ENCODE measurements at regions not wholly inside any gene's neighbourhood (a gene's known extent, or its start where the extent isn't known, plus 50 kb on each side); places are given as distances from the start of the nearest gene placed in this dataset.
"Not testable (repeated sequence)": the region's sequence is repeated elsewhere in the genome, so short reads cannot be mapped to it uniquely, and the experiment has no call there.

DNA sequence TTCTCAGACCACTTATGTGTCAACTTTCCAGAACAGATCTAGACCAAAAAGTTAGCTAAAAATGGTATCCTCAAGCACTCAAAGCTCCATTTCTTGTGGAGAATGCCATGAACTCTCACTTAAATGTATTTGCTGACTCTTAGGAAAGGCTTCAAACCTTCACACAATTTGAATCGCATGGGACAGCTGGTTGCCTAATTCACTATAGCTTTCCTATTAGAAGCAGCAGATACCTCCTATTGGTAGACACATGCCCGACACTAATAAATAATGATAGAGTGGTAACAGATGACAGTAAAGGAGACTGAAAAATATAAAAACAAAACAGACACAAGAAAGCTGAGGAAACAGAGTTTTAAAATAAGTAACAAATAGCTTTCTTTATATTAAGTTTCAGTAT lies 818.5 kb downstream of the XPNPEP1 start:
- no peak for DNase-seq (ENCODE audit: low read depth in 3 of 3)

DNA sequence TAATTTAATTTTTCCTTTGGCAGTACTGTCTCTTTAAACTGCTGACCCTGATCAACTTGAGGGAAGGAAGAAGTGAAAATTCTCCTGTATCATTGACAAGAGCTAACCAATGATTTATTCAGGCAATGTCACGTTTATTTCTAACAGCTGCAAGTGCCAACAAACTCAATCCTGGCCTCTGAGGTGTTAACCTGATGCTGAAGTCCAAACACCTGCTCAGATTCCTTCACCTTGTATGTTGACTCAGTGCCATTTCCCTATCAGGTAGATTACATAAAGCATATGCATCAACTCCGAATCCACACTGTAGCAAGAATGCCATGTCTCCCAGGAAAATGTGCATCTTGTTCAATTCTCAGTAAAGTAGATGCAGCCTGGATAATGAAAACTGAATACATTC lies 820.0 kb downstream of the XPNPEP1 start:
- no peak for DNase-seq (ENCODE audit: low read depth in 3 of 3)

DNA sequence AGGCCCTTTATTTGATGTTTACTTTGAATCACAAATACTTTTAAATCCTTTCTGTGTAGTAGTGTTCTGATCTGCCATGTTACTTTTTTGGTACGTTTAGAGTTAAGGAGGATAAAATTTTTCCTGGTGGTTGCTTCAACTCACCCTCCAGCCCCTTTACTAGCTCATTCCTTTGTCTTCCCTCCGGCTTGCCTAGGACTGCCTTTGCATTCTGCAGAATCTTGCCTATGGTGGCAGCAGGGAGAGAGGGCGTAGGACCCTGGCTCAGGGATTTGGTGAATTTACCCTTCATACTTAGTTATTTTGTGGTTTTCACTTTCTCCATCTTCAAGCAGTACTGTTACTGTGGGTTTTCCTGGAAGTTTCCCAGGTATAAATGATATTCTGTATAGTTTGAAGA lies 833.5 kb downstream of the XPNPEP1 start:
- no peak for DNase-seq (ENCODE audit: low read depth in 3 of 3)

DNA sequence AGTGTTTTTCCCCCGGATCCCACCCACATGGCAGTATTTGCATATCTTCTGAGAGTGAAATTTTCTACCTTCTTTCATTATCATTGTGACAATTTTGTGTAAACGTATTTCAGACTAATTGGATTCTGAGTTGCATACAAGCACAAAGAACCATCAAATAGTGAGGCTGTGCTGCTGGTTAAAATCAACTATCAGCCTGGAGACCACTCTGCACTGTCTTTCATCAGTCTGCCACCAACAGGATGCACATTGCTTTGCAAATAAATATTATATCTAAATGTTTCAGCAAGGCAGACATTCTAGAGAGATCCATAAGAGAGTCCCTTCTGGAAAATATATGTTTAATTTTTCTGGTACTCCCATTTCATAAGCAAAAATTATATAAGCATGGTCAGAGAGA lies 851.8 kb downstream of the XPNPEP1 start:
- DNase-seq (ENCODE audit: low read depth in 3 of 3): no peak

DNA sequence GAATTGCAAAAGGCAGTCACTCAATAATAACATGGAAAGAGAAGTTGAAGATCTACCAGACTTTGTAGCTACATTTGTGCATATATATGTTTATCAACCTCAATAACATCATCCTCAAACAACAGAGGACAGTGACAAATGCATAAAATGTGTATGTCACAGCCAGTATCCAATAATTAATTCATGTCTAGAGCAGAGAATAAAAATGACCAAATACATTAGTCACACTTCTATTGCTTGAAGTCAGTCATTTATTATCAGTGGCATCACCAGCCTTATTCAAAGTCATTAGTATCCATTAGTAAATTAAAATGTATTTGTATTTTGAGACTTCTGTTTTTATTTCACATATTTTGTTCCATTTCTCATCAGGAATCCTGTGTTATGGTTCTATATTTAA lies 852.8 kb downstream of the XPNPEP1 start:
- DNase-seq (ENCODE audit: low read depth in 3 of 3): no peak

DNA sequence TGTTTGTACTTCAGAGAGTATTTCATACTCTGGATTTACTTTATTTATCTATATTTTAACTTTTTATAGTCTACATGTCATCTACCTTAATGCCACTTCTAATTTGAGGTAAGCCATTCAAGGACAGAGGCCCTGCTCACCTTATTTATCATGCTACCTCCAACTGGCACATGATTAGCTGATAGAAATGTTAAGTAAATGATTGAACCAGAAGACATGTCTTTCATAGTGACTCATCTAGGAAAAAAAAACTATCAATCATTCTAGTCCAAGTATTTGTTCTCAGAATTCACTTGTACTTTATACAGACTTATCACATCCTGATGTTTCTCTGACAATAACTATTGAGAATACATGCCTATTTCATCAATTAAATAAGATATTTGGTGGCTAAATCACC lies 856.3 kb downstream of the XPNPEP1 start:
- DNase-seq (ENCODE audit: low read depth in 3 of 3): no peak

DNA sequence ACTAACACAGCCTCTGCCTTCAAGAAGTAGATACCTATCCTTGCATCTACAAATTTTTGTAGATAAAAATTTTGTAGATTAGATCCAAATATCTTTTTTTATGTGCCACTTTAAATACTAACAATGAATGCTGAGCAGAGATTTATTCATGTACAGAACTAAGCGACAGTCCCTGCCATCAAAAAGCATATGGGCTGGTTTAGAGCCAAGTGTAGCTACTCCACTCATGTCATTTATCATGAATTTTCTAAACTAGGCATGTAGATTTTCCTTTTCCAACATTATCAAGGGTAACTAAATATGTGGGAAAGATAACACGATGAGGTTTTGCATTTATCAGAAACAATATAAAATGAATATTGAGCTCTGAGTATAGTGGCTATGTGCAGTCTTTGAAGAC lies 857.5 kb downstream of the XPNPEP1 start:
- DNase-seq (ENCODE audit: low read depth in 3 of 3): no peak

DNA sequence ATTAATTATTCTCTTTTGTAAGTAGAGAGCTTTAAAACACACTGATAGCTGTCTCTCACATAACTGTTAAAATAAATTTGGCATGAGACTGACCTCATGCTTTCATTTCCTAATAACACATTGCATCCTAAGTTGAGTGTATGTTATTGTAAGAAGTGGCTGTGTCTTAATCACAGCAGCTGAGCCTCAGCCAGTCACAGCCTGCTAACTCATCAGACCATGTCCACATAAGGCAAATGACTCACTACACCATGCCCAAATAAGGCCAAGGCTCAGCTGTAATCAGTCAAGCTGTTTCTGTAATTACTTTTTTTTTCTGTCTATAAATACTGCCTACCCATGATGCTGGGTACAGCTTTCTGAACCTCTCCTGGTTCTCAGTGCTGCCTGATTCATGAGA lies 860.9 kb downstream of the XPNPEP1 start:
- DNase-seq (ENCODE audit: low read depth in 3 of 3): no peak

DNA sequence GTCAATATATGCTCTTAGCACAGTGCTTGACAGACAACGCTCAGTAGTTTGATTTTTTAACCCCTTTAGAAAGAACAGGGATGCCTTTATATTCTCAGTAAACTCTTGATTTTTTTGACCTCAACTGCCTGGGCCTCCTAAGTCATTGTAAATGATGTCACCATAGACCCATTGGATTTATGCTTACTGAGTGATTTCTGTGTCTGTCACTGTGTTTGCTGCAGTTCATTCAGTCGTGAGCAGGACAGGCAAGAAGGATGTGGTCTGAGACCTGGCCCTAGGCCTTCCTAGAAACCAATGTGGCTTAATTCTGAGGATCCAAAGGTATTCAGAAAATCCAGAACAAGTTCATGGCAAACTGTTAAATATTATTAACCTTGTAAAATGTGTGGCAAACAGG lies 868.1 kb downstream of the XPNPEP1 start:
- no peak for DNase-seq (ENCODE audit: low read depth in 3 of 3)

DNA sequence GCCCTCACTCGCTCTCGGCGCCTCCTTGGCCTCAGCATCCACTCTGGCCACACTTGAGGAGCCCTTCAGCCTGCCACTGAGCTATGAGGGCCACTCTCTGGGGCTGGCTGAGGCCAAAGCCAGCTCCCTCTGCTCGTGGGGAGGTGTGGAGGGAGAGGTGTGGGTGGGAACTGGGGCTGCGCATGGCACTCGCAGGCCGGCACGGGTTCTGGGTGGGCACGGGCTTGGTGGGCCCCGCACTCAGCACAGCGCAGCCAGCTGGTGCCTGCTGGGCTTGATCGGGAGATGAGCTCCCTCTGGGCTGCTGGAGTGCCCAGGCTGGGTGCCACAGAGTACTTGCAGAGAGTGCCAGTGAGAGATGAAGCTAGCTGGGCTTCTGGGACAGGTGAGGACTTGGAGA lies 875.5 kb downstream of the XPNPEP1 start:
- no peak for DNase-seq (ENCODE audit: low read depth in 3 of 3)

DNA sequence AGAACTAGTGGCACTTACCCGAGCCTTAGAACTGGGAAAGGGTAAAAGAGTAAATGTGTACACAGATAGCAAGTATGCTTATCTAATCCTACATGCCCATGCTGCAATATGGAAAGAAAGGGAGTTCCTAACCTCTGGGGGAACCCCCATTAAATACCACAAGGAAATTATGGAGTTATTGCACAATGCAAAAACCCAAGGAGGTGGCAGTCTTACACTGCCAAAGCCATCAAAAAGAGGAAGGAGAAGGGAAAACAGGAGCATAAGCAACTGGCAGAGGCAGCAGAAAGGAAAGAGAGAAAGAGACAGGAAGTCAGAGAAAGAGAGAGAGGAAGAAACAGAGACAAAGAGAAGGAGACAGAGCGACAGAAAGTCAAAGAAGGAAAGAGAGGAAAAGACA lies 876.9 kb downstream of the XPNPEP1 start:
- DNase-seq (ENCODE audit: low read depth in 3 of 3): not testable (repeated sequence)

DNA sequence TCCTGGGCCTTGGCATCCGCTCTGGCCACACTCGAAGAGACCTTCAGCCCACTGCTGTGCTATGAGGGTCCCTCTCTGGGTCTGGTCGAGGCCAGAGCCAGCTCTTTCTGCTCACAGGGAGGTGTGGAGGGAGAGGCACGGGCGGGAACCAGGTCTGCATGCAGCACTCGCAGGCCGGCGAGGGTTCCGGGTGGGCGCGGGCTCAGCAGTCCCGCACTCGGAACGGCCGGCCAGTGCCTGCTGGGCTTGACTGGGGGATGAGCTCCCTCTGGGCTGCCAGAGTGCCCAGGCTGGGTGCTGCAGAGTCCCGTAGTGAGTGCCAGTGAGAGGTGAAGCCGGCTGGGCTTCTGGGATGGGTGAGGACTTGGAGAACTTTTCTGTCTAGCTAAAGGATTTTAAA lies 882.7 kb downstream of the XPNPEP1 start:
- DNase-seq (ENCODE audit: low read depth in 3 of 3): no peak

DNA sequence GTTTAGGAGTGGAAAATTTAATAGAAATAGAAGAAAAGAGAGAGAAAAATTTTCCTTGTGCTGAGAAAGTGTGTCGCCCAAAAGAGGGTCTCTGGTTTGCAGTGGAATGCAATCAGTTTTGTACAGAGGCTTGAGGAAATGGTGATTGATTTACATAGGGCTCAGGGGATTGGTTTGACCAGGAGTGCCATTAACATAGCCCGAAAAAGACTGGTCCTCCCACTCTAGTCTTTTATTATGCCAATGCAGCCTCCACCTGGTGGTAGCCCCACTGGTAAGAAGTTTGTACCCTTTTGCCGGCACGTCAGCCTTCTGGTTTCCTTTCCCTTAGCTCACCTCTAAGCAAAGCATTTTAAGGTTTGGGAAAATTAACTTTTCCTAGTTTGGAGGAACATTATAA lies 885.3 kb downstream of the XPNPEP1 start:
- DNase-seq (ENCODE audit: low read depth in 3 of 3): no peak

DNA sequence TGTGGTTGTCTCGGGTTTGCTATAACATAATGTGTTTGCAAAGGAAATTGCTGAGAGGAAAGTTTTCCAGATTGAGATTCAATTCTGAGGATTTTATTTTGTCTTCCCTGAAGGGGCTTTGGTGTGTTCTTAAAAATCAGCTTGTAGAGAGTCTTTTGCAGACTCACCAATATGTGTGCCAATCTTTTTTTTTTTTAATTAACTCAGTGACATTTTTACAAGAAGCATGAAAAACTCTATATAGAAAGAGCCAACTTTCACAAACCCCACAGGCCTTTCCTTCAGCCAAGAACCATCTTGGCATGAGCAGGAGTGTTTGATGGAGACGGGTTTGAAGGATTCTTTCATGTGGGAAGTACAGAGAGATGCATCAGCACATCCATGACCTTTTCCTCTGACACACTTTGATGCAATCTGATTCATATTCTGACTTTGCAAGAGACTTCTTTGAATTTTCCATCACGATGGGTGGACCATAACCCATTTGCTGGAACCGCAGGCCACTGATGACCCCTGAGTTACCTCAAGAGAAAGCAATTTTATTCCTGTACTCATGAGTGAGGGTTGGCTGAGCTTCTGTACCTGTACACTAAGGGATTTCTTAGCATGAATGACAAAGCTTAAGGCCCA lies 892.6 kb downstream of the XPNPEP1 start:
- no peak for DNase-seq (ENCODE audit: low read depth in 3 of 3)

DNA sequence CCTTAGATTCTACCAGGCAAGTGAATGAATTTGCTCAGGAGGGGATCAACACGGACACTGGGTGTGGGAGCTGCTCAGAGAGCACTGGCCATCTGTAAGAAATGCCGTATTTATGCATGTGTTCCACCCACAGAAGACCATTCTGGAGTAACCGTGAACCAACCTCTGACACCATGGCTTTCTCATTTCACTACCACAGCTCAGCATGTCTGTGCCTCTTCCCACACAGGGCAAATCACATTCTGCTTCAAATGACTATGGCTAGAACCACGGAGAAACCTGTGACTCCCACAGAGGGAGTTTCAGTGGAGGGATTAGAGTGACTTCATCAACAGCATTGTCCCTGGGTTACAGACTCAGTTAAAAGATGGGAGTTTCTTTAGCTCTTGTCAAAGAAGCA lies 893.4 kb downstream of the XPNPEP1 start:
- no peak for DNase-seq (ENCODE audit: low read depth in 3 of 3)

DNA sequence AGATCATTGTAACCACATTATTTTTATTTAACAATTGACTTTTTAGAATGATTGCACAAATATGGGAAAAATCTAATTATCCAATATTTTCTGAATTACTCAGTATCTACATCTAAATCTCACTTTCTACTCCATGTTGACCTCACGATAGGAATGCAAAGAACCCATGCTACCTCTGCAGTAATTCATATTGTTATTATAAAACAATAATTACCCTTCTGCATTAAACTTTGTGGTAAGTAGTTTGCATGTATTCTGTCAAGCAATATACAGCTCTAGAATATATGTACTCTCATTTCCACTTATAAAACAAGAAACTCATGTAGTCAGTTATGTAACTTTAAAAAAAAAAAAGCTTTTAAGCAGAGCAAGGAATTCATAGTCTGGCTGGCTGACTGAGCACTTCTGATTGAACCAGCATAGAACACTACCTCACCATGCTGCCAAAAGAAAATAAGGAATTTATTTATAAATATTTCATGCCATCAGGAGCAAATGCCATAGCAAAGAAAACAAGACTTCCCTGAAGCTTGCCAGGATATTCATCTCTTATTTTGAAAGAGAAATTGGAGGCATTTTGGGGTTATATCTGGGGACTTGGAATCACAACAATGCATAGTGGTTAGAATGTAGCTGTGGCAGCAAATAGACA lies 895.7 kb downstream of the XPNPEP1 start:
- DNase-seq (ENCODE audit: low read depth in 3 of 3): no peak

DNA sequence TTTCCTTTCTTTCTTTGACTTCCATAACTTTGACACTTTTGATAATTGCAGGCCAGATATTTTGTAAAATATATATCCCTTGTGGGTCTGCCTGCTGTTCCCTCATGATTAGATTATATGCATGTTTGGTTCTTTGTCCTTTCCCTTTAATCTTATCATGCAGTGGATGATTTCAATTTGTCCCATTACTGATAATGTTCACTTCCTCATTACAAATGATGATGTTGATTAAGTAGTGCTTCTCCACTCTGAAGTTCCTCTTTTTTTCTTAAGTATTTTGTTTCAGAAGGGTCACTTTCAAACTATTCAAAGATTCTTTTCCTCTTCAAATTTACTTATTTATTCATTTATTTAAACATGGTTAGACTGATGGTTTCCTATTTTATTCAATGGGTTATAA lies 898.1 kb downstream of the XPNPEP1 start:
- no peak for DNase-seq (ENCODE audit: low read depth in 3 of 3)

DNA sequence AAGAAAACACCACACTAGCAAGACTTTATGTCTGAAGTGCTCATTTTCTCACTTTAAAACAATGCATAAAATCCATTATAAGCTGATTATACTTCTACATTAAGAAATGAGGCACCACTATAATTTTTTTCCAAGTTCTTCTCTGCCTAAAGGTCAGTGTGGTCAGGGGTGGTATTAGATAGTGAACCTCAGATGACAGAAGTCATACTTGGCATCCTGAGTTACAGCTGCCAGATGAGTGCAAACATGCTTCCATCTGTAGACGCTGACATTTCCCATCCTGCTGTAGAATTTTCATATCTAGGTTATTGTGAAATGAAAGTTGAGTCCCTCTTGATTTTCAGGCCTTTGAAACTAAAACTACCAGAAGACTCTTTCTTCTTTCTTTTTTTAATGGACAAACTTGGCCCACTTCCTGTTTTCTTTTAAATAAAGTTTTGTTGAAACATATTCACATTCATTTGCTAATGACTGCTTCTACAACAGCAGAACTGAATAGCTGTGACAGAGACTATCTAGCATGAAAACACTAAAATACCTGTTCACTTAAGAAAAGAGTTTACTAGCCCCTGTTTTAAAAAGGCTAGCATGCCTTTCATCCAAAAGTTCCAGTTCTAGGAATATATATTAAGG lies 900.8 kb downstream of the XPNPEP1 start:
- no peak for DNase-seq (ENCODE audit: low read depth in 3 of 3)

DNA sequence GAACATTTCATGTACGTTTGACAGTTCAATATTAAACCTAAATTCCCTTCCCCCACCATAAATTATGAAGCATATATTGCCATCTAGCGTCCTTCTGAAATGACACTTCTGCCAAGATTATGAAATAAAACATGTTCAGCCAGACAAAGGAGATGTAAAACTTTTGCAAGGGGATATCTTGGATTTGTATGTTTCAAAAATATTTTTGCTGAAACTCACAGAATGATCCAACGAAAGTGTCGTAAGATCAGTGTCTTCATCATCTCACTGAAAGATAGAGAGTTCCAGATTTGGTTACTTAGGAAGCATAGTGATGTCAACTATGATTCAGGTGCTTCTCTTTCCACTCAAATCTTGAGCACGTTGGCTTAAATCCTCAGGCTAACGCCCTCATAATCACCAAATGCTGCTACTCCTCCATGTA lies 904.3 kb downstream of the XPNPEP1 start:
- DNase-seq (ENCODE audit: low read depth in 3 of 3): no peak

DNA sequence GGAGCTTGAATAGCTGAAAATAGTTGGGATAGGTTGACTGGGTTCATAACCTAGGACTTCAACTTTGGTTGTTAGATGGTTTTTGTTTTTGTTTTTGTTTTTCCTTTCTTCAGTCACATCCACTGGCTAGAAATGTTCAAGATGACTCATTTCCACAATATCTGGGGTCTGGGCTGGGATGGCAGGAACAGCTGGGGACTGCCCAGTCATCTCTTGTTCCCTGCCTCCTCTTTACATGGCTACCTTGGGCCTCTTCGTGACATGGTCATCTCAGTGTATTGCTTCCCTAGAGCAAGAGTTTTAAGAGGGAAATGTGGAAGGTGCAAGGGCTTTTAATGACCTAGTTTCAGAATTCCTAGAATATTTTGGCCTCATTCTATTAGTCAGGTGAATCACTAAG lies 915.8 kb downstream of the XPNPEP1 start:
- no peak for DNase-seq (ENCODE audit: low read depth in 3 of 3)

DNA sequence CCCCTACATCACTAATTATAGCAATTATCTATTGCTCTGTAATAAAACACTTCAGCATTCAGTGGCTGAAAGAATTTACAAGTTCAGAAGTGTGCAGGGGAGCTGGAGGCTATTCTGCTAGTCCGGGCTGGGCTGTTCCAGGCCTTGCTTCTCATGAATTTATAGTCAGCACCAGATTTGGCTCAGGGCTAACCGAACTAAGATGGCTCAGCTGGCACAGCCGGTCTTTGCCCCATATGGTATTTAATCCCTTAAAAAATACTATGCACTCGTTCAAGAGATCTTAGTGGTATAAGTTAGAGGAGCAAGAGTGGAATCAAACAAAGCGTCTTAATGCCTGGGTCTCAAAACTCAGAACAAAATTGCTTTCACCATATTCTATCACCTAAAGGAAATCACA lies 932.9 kb downstream of the XPNPEP1 start:
- DNase-seq (ENCODE audit: low read depth in 3 of 3): no peak

DNA sequence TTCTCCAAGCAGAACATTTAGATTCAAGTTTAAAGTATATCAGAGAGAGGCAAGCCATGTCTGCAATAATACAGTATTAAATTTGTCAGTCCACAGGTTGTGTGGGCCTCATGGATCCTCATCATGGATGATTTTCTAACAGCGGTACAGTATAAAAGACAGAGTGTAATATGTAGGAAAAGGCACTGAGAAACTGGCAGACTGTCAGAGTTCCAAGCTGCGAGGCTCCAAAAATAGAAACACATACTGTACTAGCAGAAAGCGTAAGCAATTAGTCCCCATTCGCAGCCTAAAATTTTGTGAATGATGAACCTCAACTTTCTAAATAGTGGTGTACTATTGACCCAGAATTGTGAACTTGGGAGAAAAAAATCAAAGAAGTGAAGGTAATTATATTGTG lies 933.3 kb downstream of the XPNPEP1 start:
- no peak for DNase-seq (ENCODE audit: low read depth in 3 of 3)

DNA sequence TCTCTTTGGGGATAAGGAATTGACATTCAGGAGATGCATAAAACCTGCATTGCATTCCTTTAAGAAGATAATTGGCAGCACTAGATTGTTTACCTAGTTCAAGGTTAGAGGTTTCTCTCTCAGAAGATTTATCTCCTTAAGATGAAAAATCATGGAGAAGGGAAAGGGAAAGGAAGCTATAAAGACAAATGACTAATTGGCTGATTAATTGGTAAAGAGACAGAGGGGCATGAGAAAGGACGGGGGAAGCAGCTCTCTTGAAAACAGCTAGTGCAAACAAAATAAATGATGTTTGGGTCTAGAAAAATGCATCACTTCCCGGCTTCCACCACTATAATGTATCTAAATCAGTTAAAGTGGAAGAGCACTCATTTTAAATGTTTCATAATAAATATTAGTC lies 941.2 kb downstream of the XPNPEP1 start:
- no peak for DNase-seq (ENCODE audit: low read depth in 3 of 3)

DNA sequence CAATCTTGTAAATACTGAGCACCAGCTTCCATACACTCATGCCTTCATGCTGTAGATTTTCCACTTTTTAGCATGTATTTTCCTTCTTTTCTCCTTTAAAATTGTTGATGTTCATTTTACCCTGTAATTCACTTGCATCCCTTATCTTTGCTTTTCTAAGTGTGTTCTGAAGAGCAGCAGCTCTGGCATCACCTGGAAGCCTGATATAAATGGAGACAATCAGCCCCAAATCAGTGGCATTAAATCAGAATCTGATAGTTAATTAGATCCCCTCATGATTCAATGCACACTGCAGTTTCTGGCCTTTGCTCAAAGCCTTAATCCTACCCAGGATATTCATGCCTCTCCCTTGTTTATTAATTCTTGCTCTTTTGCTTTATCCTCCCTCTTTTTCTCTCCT lies 942.4 kb downstream of the XPNPEP1 start:
- DNase-seq (ENCODE audit: low read depth in 3 of 3): no peak
